ENCODE measurements at regions not wholly inside any gene's neighbourhood (a gene's known extent, or its start where the extent isn't known, plus 50 kb on each side); places are given as distances from the start of the nearest gene placed in this dataset.

DNA sequence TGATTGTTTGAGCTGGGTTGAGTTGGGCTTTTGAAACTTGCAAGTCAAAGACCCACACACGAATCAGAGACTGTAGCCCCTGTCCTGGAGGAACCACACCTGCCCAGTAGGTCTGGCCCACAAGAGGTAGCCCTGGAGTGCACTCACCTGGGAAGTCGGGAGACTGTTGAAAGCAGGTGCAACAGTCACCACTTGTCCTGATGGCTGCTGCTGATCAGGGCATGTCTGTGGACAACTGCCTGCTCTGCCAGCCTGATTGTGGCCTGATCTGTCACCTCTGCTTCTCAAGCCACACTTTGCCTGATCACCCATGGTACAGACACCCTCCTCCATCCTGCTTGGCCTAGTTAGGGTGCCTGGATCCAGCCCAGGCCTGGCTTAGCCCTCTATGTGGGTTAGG, 105.0 kb upstream of the HAAO start:
- no peak for DNase-seq (ENCODE audit: low read depth)

DNA sequence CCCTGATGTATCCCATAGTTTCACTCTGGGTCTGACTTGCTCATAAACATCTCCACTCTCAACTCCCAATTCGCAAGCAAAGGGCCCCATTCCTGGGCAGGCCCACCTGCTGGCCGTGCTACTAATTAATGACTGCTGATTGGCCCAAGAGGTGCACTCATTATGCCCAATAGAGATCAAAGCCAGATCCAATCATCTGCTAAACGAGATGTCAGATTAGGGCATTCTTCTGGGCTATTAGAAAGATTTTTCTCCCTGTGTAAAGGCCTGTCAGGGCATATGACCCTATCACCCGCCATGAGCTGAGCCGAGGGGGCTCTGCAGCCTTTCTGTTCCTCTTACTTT, 103.4 kb upstream of the HAAO start:
- DNase-seq (ENCODE audit: low read depth) = no peak

DNA sequence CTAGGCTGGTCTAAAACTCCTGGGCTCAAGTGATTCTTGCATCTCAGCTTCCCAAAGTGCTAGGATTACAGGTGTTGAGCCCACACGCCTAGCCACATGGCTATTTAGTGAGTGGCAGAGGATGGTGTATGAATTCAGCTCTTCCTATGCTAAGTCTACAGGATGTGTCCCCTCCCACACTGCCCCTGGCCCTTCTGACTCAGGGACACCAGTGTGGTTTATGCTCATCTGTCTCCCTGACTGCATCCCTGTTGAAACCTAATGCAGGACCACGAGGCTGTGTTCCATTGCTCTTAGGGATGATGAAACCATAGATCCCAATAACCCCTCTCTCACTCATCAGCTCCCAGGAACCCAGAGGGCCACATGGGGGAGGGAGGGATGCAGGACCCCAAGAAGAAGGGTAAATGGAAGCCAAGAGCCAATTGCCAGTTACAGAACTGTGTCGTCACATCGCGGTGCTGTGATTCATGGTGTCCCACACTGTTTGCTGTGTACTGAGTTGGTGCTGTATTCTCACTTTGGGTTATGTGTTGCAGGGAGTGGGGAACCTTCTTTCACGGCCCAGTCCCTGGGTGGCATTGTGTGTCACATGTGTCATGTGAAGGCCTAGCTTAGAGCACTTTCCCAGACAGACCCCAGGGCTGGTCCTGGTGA, 102.9 kb upstream of the HAAO start:
- no peak for DNase-seq (ENCODE audit: low read depth)

DNA sequence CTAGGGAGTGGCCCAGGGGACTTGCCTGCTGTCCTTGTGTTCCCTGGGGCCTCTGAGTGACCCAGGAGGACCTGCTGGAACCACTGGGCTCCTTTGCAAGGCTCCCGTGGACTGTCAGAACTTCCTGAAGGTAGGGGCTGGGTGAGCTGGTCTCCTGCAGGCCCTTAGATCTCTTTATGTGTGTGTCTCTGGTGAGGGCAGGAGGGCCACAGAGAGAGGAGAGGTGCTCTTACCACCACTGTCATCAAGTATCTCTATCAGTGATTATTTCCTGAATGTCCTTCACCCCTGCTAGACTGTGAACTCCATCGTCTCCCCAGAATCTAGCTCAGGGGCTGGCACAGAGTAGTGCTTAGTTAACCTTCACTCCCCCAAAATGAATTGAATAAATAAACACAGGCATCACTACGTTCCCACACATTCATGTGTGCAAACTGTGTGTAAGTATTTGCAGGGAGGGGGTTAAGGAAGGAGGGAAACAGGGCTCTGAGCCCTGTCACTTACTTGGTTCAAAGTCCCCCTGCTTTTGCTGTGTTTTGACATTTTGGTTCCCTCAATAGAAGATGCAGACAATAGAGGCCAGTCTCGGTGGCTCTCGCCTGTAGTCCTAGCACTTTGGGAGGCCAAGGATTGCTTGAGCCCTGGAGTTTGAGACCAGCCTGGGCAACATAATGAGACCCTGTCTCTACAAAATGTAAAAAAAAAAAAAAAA, 100.8 kb upstream of the HAAO start:
- no peak for DNase-seq (ENCODE audit: low read depth)

DNA sequence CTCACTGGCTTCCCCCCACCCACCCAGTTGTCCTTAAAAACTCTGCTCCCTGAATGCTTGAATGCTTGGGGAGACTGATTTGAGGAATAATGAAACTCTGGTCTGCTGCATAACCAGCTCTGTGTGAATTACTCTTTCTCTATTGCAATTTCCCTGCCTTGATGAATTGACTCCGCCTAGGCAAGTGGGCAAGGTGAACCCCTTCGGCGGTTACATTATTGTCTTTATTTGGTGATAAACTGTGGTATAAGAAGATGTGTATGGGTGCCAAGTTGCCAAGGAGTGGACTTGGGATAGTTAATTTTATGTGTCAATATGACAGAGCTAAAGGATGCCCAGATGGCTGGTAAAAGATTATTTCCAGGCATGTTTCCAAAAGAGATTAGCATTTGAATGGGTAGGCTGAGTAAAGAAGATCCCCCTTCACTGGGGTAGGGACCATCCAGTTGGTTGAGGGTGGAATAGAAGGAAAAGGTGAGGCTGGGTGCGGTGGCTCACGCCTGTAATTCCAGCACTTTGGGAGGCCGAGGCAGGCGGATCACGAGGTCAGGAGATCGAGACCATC, 98.5 kb upstream of the HAAO start:
- DNase-seq (ENCODE audit: low read depth) = no peak

DNA sequence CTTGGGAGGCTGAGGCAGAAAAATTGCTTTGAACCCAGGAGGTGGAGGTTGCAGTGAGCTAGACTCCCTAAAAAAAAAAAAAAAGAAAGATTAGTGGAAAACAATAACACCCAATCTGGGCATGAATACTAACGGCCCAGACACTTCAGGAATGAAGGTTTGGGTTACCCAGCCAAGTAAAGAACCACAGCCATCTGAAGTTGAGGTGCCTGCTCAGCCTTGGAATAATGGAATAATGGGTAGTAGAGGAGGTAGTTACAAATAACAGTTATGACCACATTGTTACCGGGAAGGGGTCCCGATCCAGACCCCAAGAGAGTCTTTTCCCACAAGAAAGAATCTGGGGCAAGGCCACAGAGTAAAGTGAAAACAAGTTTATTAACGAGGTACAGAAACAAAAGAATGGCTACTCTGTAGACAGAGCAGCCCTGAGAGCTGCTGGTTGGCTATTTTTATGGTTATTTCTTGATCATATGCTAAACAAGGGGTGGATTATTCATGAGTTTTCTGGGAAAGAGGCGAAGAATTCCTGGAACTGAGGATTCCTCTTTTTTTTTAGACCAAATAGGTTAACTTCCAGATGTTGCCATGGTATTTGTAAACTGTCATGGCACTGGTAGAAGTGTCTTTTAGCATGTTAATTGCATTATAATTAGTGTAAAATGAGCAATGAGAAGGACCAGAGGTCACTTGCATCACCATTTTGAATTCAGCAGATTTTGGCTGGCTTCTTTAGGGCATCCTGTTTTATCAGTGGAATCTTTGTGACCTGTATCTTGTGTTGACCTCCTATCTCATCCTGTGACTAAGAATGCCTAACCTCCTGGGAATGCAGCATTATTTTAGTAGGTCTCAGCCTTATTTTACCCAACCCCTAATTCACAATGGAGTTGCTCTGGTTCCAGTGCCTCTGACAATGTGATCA, 96.2 kb upstream of the HAAO start:
- no peak for DNase-seq (ENCODE audit: low read depth)

DNA sequence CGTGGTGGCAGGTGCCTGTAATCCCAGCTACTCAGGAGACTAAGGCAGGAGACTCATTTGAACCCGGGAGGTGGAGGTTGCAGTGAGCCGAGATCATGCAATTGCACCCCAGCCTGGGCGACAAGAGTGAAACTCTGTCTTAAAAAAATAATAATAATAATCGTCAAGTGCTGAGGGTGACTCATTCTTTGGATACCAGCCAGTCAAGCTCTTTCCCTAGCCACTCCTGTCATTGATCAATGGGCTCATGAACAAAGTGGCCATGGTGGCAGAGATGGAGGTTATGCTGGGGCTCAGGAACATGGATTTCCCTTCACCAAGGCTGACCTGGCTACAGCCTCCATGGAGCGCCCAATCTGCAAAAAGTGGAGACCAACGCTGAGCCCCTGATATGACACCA, 94.5 kb upstream of the HAAO start:
- DNase-seq (ENCODE audit: low read depth) = no peak

DNA sequence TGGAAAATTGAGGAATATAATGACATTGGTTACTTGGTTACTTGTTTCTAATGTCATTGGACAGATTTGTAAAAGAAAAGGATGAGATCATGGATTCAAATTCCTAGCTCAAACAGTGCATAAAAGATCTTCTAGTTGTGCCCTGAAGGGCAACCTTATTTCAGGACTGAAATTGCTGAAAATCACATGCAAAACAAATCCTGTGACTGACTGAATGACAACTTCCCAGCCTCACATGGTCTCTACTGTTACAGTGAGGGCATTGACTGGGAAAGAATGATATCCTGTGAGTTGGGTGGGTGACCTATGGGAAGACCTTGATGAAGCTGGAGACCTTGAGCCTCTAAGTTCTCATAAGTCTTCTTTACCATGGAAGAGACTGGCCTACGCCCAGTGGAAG, 90.4 kb upstream of the HAAO start:
- DNase-seq (ENCODE audit: low read depth) = no peak

DNA sequence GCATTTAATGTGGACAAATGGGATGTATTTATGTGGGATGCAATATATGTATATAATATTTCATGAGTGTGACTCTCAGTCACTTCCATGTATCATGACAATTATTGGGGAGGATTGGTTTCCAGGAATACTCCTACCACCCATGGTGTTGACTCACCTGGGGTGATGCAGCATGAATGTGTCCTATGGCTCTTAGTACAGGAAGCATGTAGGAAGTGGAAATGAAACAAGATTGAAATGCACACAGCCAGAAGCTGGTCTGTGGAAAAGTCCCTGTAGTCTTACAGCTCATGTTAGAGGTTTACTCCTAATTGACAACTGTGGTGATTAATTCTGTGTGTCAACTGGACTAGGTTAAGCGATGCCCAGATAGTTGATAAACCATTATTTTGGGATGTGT, 89.3 kb upstream of the HAAO start:
- no peak for DNase-seq (ENCODE audit: low read depth)

DNA sequence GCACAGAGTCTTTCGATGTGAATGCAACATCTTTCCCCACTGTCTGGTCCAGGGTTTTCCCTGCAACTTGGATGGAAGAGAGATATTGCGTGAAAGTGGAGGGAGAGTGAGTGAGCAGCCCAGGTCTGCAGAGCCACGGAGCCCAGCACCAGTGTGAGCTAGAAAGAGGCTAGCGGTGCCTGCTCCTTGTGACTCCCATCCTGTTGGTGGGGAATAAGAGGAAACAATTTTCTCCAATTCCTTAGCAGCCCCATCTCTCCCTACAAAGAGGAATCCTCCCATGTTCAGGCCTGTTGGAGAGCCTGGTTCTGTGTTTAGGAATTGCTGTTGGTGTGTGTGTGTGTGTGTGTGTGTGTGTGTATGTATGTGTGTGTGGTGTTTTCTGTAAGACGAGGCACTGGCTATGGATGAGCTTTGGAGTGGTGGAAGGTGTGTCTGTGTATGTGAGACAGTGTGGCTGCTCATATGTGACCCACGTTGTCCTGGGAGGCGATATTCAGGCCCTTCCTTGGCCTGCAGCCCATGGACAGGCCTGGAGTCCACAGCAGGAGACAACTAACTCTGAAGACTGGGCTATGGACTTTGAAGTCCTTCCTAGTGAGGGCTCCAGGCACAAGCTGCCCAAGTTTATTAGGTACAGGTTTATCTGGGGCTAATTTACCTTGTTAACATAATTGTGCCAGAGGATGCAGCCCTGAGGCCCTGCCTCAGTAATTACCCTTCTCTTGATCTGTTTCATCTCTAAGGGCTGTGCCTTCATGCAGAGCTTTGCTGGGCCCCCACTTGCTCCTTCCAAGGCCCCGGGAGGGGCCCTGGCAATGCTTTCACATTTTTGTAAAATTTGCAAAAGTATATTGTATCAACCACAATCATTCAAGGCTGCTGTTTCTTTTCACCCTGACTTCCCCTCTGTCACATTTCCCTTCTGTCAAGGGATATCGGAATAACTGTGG, 88.6 kb upstream of the HAAO start:
- DNase-seq (ENCODE audit: low read depth) = no peak

DNA sequence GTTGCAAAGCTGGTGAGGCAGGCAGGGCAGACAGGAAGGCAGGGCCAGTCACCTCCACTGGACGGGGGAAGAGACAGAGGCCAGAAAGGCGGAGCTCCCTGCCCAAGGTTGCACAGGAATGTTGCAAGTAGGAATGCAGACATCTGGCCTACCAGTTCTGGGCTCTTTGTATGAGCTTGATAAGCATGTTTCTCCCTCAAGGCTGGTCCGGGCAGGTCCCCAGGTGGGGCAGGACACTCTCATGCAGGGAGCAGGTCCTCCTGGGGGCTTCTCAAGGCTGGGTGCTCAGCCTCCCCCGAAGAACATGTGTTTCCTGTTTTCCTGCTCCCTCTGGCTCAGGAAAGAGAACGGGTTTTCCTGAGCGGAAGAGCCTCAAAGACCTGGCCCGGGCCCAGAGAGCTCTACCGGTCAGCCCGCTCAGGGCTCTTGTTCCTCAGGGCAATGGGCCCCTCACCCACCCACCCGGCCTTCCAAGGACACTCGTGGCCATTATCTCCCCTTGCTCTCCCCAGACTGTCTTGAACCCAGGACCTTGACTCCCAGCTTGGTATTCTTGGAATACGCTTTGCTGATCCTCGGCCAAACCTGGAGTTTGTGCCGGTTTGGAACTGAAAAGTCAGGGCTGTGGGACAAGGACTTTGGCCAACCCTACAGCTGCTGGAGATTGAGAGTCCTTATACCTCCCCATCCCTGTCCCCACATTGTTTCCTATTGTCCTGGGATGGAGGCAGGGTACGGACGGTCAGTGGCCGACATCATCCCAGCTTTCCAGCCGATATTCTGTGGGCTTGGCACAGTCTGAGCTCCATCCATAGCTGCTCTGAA, 87.7 kb upstream of the HAAO start:
- peak; percentile 20 for DNase-seq (ENCODE audit: low read depth)

DNA sequence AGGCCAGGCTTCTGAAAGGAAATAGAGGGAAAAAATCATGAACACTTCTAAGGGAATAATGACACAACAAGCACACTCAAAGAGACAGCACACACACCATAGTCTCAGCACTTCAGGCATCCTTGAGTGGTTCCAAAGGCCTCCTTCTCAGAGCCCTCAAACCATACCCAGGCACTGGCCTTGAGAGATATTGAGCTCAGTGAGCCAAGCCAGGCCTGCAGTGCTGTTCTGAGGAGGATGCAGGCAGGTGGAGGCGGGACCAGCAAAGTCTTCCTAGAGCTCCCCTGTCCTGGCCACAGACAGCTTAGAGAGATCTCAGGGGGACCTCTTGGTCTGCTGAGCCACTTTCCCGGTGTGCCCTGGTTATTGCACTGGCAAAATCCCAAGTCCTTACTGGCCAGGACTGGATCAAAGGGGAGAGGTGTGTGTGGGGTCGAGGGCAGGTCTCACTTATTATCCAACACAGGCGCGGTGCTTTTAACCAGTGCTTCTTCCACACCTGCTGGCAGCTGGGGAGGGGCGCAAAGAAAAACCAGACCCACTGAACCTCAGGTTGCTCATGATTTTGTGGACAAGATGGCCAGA, 86.8 kb upstream of the HAAO start:
- no peak for DNase-seq (ENCODE audit: low read depth)

DNA sequence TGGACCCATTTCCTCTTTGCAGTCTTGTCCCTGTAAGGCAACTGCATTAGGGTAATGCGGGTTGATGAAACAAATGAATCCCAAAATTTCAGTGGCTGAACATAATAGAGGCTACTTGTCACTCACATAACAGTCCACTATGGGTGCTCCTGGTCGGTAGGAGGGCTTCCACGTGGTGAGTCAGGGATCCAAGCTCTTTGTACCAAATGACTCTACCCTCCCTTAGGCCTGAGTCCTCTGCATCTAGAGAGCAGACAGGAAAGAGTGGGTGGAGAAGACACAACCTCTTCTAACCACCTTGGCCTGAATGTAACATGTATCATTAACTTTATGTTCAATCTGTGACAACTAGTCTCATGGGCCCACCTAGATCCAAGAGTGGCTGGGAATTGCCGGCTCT, 86.2 kb upstream of the HAAO start:
- DNase-seq (ENCODE audit: low read depth) = no peak

DNA sequence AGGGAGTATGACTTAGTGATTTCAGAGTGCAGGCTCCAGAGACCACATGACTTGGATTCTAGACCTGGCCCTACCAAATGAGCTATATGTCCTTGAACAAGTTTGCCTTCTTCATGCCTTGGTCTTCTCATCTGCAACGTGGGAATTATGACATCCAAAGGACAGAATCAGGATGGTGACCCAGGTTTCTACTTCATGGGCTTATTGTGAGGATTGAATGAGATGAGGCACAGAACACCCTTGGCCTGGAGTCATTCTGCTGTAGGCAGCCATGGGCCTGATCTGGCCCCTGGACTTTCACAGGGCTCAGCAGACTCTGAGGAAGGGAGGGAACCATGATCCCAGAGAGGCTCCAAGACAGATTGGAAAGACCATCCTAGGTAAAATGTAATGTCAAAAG, 85.6 kb upstream of the HAAO start:
- DNase-seq (ENCODE audit: low read depth) = no peak

DNA sequence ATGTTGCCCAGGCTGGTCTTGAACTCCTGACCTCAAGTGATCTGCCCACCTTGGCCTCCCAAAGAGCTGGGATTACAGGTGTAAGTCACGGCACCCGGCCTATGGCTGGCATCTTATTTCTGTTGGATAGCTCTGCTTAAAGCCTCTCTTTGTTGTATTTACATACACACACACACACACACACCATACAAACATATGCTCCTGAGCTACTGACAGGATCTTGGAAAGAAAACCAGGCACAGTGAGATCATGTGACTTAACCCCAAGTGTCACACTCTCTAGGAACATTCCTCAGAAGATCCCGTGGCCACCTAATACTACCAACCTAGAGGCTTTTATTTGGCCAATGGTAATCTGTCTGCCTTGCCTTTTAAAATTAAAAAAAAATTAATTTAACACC, 85.1 kb upstream of the HAAO start:
- DNase-seq (ENCODE audit: low read depth) = peak; percentile 12

DNA sequence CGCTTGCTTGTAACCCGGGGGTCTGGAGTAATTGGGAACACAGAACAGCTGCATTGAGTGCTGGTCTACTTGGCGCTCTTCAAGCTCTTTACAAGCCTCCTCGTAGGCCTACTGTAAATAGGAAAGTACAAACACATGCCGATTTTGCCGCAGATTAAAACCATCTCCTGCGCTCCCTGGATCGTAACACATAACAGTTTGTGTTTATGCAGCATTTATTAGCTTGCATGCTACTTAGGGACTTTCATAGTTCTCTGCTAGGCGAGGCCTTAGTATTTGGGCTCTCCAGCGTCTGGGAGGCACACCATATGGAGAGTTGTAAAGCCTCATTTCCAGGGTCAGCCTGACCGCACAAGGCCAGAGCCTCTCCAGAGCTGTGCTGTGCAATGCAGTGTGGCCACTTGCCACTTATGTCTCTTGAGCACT, 84.0 kb upstream of the HAAO start:
- DNase-seq (ENCODE audit: low read depth) = no peak

DNA sequence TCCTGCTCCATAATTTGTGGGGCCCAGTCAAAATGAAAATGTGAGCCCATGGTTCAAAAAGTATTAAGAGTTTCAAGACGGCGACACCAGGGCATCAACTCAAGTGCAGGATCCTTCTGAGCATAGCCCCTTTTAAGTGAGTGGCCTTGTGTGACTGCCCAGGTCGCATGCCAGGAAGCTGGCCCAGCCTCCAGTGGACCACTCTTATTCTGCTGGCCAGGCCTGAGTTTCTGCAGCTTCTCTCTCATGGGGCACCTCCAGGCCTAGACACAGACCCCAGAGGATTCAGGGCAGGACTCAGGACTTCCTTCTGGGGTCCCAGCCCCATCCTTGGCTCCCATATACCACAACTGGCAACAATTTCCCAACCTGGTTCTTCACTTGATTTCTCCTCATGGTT, 83.5 kb upstream of the HAAO start:
- DNase-seq (ENCODE audit: low read depth) = no peak

DNA sequence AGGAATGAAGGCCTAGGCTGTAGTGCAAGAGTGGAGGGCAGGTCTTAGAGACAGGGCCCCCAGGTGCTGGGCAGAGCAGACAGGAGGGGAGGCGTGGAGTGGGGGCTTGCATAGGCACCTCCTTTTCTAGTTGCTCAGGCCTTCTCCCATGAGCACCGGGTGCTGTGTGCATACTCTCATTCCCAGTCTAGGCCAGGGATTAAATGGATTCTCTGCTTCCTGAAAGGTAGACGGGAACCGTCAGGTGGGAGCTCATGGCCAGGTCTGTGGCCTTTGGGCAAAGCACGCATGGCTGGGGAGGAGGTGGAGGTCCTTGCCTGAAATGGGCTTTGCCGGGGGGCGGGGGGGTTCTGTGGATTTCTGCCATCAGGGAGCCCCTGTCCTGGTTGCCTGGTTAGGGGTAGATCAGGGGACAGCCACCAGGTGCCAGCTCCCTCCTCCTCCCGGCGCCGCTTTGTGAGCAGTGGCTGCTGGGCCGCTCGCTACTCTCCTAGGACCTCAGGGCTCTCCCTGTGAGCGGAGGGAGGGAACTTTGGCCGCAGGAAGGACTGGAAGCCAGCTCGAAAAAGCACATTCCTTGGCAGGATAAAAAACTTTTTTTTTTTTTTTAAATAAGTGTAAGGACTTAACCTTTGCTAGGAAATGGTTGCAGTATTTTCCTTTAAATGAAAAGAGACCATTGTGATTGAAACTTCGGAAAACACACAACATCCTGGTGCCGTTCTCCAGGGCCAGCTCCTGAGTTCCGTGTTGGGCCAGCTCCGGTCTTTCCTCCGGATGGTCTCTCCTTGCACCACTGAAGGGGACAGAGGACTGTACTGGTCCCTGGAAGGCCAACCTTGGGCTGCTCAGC, 82.8 kb upstream of the HAAO start:
- no peak for DNase-seq (ENCODE audit: low read depth)

DNA sequence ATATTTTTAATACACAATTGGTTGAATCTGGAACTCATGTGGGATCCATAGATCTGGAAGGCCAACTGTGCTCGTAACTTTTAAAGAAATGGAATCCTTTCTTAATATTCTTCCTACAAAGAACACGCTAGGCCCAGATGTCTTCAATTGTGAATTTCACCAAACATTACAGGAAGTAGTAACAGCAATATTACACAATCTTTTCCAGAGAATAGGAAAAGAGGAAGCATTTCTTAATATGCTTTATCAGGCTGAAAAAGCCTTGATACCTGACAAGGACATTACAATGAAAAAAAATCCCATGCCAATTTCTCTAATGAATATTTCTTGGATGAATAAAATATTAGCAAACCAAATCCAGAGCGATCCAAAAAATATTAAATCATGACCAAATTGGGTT, 80.3 kb upstream of the HAAO start:
- peak; percentile 10 for DNase-seq (ENCODE audit: low read depth)
